GM18507 (cell line): ENCODE measurements at regions not wholly inside any gene's neighbourhood (a gene's known extent, or its start where the extent isn't known, plus 50 kb on each side); places are given as distances from the start of the nearest gene placed in this dataset.

Experiments used
- DNase-seq: peaks from one replicate; pipeline ENCODE4 v3.0.0; 2011; ENCODE audit warnings: low read depth; ENCODE audit not compliant: insufficient read length; ENCODE audit errors: extremely low spot score
- FAIRE-seq: peaks from 2 replicates; lab custom pipeline; 2011; peaks lifted over from hg19 to GRCh38; lab: Jason Lieb, UNC

GRCh38 chr1:213871179-213871578 is 116.6 kb upstream of the PROX1 start:
- DNase-seq, result no peak
- no peak for FAIRE-seq

GRCh38 chr1:213874789-213875188 is 113.0 kb upstream of the PROX1 start:
- DNase-seq (no peak), FAIRE-seq (no peak)

GRCh38 chr1:213876531-213876930 is 111.2 kb upstream of the PROX1 start:
- DNase-seq (no peak), FAIRE-seq (no peak)

- DNase-seq (no peak), FAIRE-seq (no peak)
Observed at GRCh38 chr1:213883618-213884017, 104.2 kb upstream of the PROX1 start.

- FAIRE-seq (no peak), DNase-seq (no peak)
Observed at GRCh38 chr1:213884402-213884801, 103.4 kb upstream of the PROX1 start.

- DNase-seq (no peak), FAIRE-seq (no peak)
Observed at GRCh38 chr1:213884942-213885341, 102.8 kb upstream of the PROX1 start.

- FAIRE-seq (no peak), DNase-seq (no peak)
Observed at GRCh38 chr1:213887842-213888241, 99.9 kb upstream of the PROX1 start.

- FAIRE-seq (no peak), DNase-seq (no peak)
Observed at GRCh38 chr1:213891989-213892902, 95.5 kb upstream of the PROX1 start.

- FAIRE-seq (no peak), DNase-seq (no peak)
Observed at GRCh38 chr1:213898684-213899083, 89.1 kb upstream of the PROX1 start.

- DNase-seq (no peak), FAIRE-seq (no peak)
Observed at GRCh38 chr1:213899413-213899812, 88.4 kb upstream of the PROX1 start.

- DNase-seq (no peak), FAIRE-seq (no peak)
Observed at GRCh38 chr1:213905344-213905743, 82.4 kb upstream of the PROX1 start.

GRCh38 chr1:213908521-213908920 is 79.3 kb upstream of the PROX1 start:
- no peak for FAIRE-seq
- no peak for DNase-seq

- FAIRE-seq (no peak), DNase-seq (no peak)
Observed at GRCh38 chr1:213914392-213914791, 73.4 kb upstream of the PROX1 start.

- no peak for FAIRE-seq
- no peak for DNase-seq
Observed at GRCh38 chr1:213921311-213921710, 66.5 kb upstream of the PROX1 start.

- DNase-seq (no peak), FAIRE-seq (no peak)
Observed at GRCh38 chr1:213921712-213922111, 66.1 kb upstream of the PROX1 start.

- FAIRE-seq, result no peak
Observed at GRCh38 chr1:213925531-213926182, 62.1 kb upstream of the PROX1 start.

GRCh38 chr1:213927846-213928245 is 59.9 kb upstream of the PROX1 start:
- FAIRE-seq, result no peak
- DNase-seq, result no peak

More at GRCh38 chr1:213925531-213926182, 62.1 kb upstream of the PROX1 start:
- DNase-seq, result no peak

GRCh38 chr1:213929398-213929797 is 58.4 kb upstream of the PROX1 start:
- FAIRE-seq (no peak), DNase-seq (no peak)

GRCh38 chr1:213931836-213932235 is 55.9 kb upstream of the PROX1 start:
- no peak for FAIRE-seq

GRCh38 chr1:213933336-213933735 is 54.4 kb upstream of the PROX1 start:
- no peak for FAIRE-seq
- no peak for DNase-seq

More at GRCh38 chr1:213931836-213932235, 55.9 kb upstream of the PROX1 start:
- no peak for DNase-seq

- FAIRE-seq, result no peak
- DNase-seq, result no peak
Observed at GRCh38 chr1:213934649-213935048, 53.1 kb upstream of the PROX1 start.
